ENCODE measurements at regions not wholly inside any gene's neighbourhood (a gene's known extent, or its start where the extent isn't known, plus 50 kb on each side); places are given as distances from the start of the nearest gene placed in this dataset.

GRCh38 chr5:173778784-173779304, 109.3 kb upstream of the CPEB4 start:
- WGBS, 2 donors, result 43 to 47% methylated on average over 5 of the region's 5 CpGs
- peaks cover 34% of the 10 kb centered on the region for H3K4me1 ChIP-seq
- intact Hi-C loops (cut with DNase I), result no loop called here
- DNase-seq (peak in 2 of 4 donors; percentile 26 to 45), ATAC-seq (peak; percentile 54)
- no peaks in the 10 kb centered on the region for H3K9me3 ChIP-seq
- peak overlapping the region in 2 of 4 donors; percentile 50 to 58 for H3K27ac ChIP-seq
- H3K27me3 ChIP-seq, result no peaks in the 10 kb centered on the region
- H3K4me3 ChIP-seq, result no peak overlapping the region
- TF ChIP-seq CTCF (IDR thresholded peaks at IDR 0.05) (no peak), POLR2A (IDR thresholded peaks at IDR 0.05) (no peak)
- no peaks in the 10 kb centered on the region for H3K36me3 ChIP-seq (replicated peaks in 1 of 2; ENCODE audit: insufficient read depth in 1 of 2, low read depth in 2 of 2)

GRCh38 chr5:173780235-173781234, 107.6 kb upstream of the CPEB4 start:
- TF ChIP-seq CTCF (IDR thresholded peaks at IDR 0.05) (no peak), POLR2A (IDR thresholded peaks at IDR 0.05) (no peak)
- no peak overlapping the region for H3K4me3 ChIP-seq
- H3K9me3 ChIP-seq, result no peaks in the 10 kb centered on the region
- ATAC-seq (no peak), DNase-seq (peak in 3 of 4 donors; percentile 21 to 58 (median 30))
- H3K27ac ChIP-seq, result peak overlapping the region in 1 of 4 donors; percentile 54
- H3K36me3 ChIP-seq (replicated peaks in 1 of 2; ENCODE audit: insufficient read depth in 1 of 2, low read depth in 2 of 2), result no peaks in the 10 kb centered on the region
- intact Hi-C loops (cut with DNase I), result no loop called here
- 82 to 84% methylated on average over 9 of the region's 9 CpGs for WGBS, 2 donors
- H3K4me1 ChIP-seq, result peaks cover 34% of the 10 kb centered on the region
- H3K27me3 ChIP-seq, result no peaks in the 10 kb centered on the region

- H3K9me3 ChIP-seq, result no peaks in the 10 kb centered on the region
- H3K27ac ChIP-seq, result peak overlapping the region; percentile 23 to 73 (median 58)
- H3K36me3 ChIP-seq (replicated peaks in 1 of 2; ENCODE audit: insufficient read depth in 1 of 2, low read depth in 2 of 2), result no peaks in the 10 kb centered on the region
- peaks cover 34% of the 10 kb centered on the region for H3K4me1 ChIP-seq
- TF ChIP-seq CTCF (IDR thresholded peaks at IDR 0.05) (no peak), POLR2A (IDR thresholded peaks at IDR 0.05) (peak in 1 of 3 donors; percentile 24)
- no peaks in the 10 kb centered on the region for H3K27me3 ChIP-seq
- H3K4me3 ChIP-seq, result no peak overlapping the region
- DNase-seq, result no peak
- WGBS, 2 donors, result 52% methylated on average over 4 of the region's 4 CpGs
- ATAC-seq, result peak; percentile 36
- intact Hi-C loops (cut with DNase I), result no loop called here
Measured at GRCh38 chr5:173781432-173781815, 106.7 kb upstream of the CPEB4 start.

GRCh38 chr5:173781816-173782670, 106.1 kb upstream of the CPEB4 start:
- no peaks in the 10 kb centered on the region for H3K27me3 ChIP-seq
- intact Hi-C loops (cut with DNase I), result no loop called here
- TF ChIP-seq POLR2A (IDR thresholded peaks at IDR 0.05) (no peak), CTCF (IDR thresholded peaks at IDR 0.05) (no peak)
- no peaks in the 10 kb centered on the region for H3K36me3 ChIP-seq (replicated peaks in 1 of 2; ENCODE audit: insufficient read depth in 1 of 2, low read depth in 2 of 2)
- DNase-seq (peak; percentile 57 to 86 (median 74)), ATAC-seq (peak; percentile 62)
- WGBS, 2 donors, result 62 to 64% methylated on average over 8 of the region's 8 CpGs
- H3K27ac ChIP-seq, result peak overlapping the region; percentile 23 to 73 (median 58)
- H3K9me3 ChIP-seq, result no peaks in the 10 kb centered on the region
- H3K4me1 ChIP-seq, result peaks cover 32% of the 10 kb centered on the region
- no peak overlapping the region for H3K4me3 ChIP-seq

All from body of pancreas (tissue), 4 donors.